GM12874 (cell line): ENCODE measurements at regions not wholly inside any gene's neighbourhood (a gene's known extent, or its start where the extent isn't known, plus 50 kb on each side); places are given as distances from the start of the nearest gene placed in this dataset.

Experiments used
- TF ChIP-seq, protein P1 (sequence below): IDR thresholded peaks from 2 replicates; pipeline ENCODE4 v1.5.1; 2011; ENCODE audit warnings: low read depth, mild to moderate bottlenecking, control low read depth, low read length, moderate library complexity; ENCODE audit not compliant: insufficient read depth

GRCh38 chrX:131894995-131895394 is 128.1 kb upstream of the STK26 start:
- TF ChIP-seq, protein P1, sequence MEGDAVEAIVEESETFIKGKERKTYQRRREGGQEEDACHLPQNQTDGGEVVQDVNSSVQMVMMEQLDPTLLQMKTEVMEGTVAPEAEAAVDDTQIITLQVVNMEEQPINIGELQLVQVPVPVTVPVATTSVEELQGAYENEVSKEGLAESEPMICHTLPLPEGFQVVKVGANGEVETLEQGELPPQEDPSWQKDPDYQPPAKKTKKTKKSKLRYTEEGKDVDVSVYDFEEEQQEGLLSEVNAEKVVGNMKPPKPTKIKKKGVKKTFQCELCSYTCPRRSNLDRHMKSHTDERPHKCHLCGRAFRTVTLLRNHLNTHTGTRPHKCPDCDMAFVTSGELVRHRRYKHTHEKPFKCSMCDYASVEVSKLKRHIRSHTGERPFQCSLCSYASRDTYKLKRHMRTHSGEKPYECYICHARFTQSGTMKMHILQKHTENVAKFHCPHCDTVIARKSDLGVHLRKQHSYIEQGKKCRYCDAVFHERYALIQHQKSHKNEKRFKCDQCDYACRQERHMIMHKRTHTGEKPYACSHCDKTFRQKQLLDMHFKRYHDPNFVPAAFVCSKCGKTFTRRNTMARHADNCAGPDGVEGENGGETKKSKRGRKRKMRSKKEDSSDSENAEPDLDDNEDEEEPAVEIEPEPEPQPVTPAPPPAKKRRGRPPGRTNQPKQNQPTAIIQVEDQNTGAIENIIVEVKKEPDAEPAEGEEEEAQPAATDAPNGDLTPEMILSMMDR: no peak

DNA sequence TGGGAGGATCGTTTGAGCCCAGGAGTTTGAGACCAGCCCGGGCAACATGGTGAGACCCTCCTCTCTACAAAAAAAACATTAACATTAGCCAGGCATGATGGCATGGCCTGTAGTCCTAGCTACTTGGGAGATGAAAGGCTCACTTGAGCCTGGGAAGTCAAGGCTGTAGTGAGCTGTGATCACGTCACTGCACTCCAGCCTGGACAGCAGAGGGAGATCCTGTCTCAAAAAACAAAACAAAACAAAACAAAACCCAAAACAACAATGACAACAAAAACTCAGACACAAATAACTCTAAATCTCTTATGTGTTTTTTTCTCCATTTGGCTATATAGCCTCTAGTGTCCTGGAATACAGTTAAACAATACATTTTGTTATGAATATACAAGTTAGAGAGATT is 127.3 kb upstream of the STK26 start:
- TF ChIP-seq, protein P1: no peak

- TF ChIP-seq, protein P1: no peak
Observed at GRCh38 chrX:131901546-131901945, 121.6 kb upstream of the STK26 start.

GRCh38 chrX:131907488-131908314 is 115.4 kb upstream of the STK26 start:
- TF ChIP-seq, protein P1: no peak

DNA sequence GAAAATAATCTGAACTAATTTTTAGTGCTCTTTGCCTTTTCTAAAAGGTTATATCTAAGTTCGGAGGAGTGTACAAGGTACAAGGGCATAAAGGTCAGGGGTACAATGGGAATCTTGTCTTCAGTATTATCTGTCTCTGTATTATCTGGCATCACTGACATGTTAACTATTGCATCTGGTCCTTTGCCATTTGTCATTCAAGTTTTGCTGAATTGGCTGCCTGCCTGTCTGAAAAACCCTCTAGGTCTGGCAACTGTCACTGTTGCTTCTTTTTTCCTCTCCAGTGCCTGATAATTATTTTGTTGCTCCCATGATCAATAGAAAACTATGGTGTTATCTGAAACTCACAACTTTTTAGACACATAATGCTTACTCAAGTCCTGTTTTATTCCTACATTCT is 112.5 kb upstream of the STK26 start:
- TF ChIP-seq, protein P1: no peak

DNA sequence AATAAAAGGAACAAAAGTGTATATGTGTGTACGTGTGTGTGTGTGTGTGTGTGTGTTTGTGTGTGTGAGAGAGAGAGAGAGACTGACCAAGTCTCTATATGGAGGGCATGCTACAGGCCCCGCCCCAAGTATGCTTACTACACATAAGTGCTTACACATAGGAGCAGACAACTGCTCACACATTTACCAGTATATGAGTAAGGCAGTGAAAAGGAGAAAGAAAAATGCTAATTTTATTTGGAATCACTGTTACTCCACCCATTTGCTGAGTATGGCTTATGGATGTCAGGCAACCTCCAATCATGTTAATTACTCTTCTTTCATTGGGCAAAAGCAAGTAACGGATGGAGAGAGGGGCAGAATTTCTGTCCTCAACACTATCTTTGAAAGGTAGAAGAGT is 107.6 kb upstream of the STK26 start:
- TF ChIP-seq, protein P1: no peak

- TF ChIP-seq, protein P1: no peak
Observed at GRCh38 chrX:131917588-131917987, 105.5 kb upstream of the STK26 start.
